ENCODE measurements at regions not wholly inside any gene's neighbourhood (a gene's known extent, or its start where the extent isn't known, plus 50 kb on each side); places are given as distances from the start of the nearest gene placed in this dataset.

DNA sequence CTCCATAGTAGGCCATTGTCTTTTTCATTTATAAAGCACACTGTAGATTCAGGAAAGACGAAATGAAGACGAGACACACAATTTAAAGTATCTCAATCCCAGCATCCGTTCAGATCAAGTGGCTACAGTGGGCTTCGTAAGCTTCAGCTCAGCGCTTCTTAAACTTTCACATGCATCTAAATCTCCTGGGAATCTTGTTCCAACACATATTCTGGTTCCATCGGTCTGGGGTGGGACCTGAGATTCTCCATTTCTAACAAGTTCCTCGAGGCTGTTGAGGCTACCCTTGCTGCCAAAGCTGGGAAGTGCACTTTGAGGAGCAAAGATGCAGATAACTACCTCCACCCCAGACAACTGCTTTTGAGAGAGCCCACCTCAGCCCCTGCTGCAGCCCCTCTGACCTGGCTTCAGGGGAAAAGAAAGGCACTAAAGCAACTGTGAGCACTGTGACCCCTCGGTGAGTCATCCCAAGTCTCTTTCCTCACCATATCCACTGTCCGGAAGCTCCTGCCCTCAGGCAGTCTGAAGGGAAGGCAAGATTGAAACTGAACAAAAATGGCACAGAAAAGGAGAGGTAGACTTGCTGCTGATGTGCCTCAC, 201.1 kb upstream of the FBXO11 start:
- Histone ChIP-seq H3K4me1 (ENCODE audit: insufficient read depth, low read length) (peaks cover 43% of the 10 kb centered on the region), H3K9me3 (ENCODE audit: low read depth, low read length) (no peaks in the 10 kb centered on the region), H3K27me3 (ENCODE audit: insufficient read depth, low read length) (no peaks in the 10 kb centered on the region), H3K4me3 (ENCODE audit: low read length) (no peak overlapping the region)

DNA sequence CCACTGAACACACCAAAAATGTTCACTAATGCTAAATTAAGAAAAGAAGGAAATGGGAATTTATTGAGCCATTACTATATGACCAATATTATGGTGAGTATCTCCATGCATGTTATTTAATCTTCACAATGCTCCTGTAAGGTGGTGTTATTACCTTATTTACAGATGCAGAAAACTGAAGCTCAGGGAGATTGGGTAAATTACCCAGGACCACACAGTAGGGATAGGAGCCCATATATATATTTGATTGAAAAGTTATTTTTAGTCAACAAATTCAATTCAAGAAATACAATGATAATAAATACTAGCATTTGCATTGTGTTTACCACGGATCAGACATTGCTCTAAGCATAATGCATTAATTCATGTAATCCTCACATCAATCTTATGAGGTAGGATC, 202.2 kb upstream of the FBXO11 start:
- no peaks in the 10 kb centered on the region for H3K9me3 ChIP-seq (ENCODE audit: low read depth, low read length)
- H3K27me3 ChIP-seq (ENCODE audit: insufficient read depth, low read length), result no peaks in the 10 kb centered on the region
- no peak overlapping the region for H3K4me3 ChIP-seq (ENCODE audit: low read length)
- peaks cover 53% of the 10 kb centered on the region for H3K4me1 ChIP-seq (ENCODE audit: insufficient read depth, low read length)

DNA sequence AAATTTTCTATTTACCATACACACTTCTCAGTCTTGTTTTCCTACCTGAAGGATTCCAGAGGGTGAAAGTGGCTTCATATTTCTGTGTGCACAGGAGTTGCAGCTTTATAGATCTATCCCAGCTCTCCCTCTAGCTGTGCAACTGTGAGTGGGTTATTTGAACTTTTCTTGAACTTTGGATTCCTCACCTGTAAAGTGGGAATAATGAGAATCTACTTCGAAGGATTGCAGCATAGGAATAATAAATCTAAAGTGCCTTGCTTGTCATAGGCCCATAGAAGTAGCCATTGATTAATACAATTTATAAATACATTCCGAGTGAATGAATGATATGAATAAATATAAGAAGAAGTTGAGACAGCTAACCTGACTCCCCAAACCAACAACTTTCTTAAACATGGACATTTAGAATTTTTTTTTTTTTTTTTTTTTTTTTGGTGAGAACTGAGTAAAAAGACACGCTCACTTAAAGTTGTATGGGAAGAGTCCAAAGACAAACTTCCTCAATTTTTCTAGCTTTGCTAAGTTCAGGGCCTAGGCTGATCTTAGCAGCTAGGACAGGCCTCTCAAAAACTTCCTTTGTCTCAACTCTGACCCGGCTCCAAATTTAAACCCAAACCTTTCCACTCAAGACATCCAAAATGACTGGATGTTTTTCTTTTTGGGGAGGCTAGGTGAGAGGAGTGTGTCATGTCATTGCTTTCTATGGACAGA, 203.3 kb upstream of the FBXO11 start:
- no peaks in the 10 kb centered on the region for H3K27me3 ChIP-seq (ENCODE audit: insufficient read depth, low read length)
- H3K4me1 ChIP-seq (ENCODE audit: insufficient read depth, low read length), result peaks cover 65% of the 10 kb centered on the region
- H3K9me3 ChIP-seq (ENCODE audit: low read depth, low read length), result no peaks in the 10 kb centered on the region
- no peak overlapping the region for H3K4me3 ChIP-seq (ENCODE audit: low read length)

DNA sequence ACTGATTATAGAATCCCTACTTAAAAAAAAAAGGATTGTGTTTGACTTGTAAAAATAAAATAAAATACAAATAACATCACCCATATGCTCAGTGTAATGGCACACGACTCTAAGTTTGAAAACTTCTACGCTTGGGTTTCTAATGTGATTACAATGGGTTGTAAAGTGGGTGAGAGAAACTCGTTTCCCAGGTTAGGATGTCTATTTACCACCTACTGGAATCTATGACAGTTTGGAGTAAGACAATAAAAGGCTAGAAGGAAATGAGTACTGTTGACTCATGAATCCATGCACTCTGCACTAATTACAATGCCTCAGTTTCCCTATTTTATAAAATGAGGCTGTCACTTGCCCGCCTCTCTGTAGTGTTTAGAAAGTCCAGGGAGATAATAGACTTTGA, 204.0 kb upstream of the FOXN2 start:
- Histone ChIP-seq H3K4me1 (ENCODE audit: insufficient read depth, low read length) (peaks cover 73% of the 10 kb centered on the region), H3K4me3 (ENCODE audit: low read length) (no peak overlapping the region), H3K27me3 (ENCODE audit: insufficient read depth, low read length) (no peaks in the 10 kb centered on the region), H3K9me3 (ENCODE audit: low read depth, low read length) (no peaks in the 10 kb centered on the region)

- H3K27me3 ChIP-seq (ENCODE audit: insufficient read depth, low read length), result no peaks in the 10 kb centered on the region
- no peaks in the 10 kb centered on the region for H3K9me3 ChIP-seq (ENCODE audit: low read depth, low read length)
- peaks cover 61% of the 10 kb centered on the region for H3K4me1 ChIP-seq (ENCODE audit: insufficient read depth, low read length)
- H3K4me3 ChIP-seq (ENCODE audit: low read length), result no peak overlapping the region
Observed at GRCh38 chr2:48112911-48113680, 201.4 kb upstream of the FOXN2 start.

GRCh38 chr2:48113767-48114166, 200.7 kb upstream of the FOXN2 start:
- no peaks in the 10 kb centered on the region for H3K27me3 ChIP-seq (ENCODE audit: insufficient read depth, low read length)
- H3K9me3 ChIP-seq (ENCODE audit: low read depth, low read length), result no peaks in the 10 kb centered on the region
- peaks cover 61% of the 10 kb centered on the region for H3K4me1 ChIP-seq (ENCODE audit: insufficient read depth, low read length)
- H3K4me3 ChIP-seq (ENCODE audit: low read length), result no peak overlapping the region

GRCh38 chr2:48114256-48114655, 200.2 kb upstream of the FOXN2 start:
- no peak overlapping the region for H3K4me3 ChIP-seq (ENCODE audit: low read length)
- H3K27me3 ChIP-seq (ENCODE audit: insufficient read depth, low read length), result no peaks in the 10 kb centered on the region
- no peaks in the 10 kb centered on the region for H3K9me3 ChIP-seq (ENCODE audit: low read depth, low read length)
- H3K4me1 ChIP-seq (ENCODE audit: insufficient read depth, low read length), result peaks cover 61% of the 10 kb centered on the region

GRCh38 chr2:48116497-48116896, 198.0 kb upstream of the FOXN2 start:
- Histone ChIP-seq H3K4me3 (ENCODE audit: low read length) (no peak overlapping the region), H3K27me3 (ENCODE audit: insufficient read depth, low read length) (no peaks in the 10 kb centered on the region), H3K9me3 (ENCODE audit: low read depth, low read length) (no peaks in the 10 kb centered on the region), H3K4me1 (ENCODE audit: insufficient read depth, low read length) (peaks cover 56% of the 10 kb centered on the region)

GRCh38 chr2:48118895-48119294, 195.6 kb upstream of the FOXN2 start:
- Histone ChIP-seq H3K4me3 (ENCODE audit: low read length) (no peak overlapping the region), H3K27me3 (ENCODE audit: insufficient read depth, low read length) (no peaks in the 10 kb centered on the region), H3K4me1 (ENCODE audit: insufficient read depth, low read length) (peaks cover 35% of the 10 kb centered on the region), H3K9me3 (ENCODE audit: low read depth, low read length) (no peaks in the 10 kb centered on the region)

DNA sequence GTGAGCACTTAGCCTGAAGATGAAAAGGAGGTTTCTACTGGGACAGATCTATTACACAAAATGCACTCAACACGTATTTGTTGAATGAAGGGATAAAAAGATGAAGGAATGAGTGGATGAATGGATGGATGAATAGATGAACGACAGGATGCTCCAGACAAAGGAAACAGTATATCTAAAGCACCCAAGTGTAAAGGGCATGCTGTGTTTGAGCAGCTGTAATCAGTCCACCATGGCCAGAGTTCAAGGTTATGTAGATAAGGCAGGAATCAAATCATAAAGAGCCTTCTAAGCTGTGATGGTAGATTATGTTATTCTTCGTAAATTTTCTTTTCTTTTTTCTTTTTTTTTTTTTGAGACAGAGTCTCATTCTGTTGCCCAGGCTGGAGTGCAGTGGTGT, 194.4 kb upstream of the FOXN2 start:
- H3K9me3 ChIP-seq (ENCODE audit: low read depth, low read length), result no peaks in the 10 kb centered on the region
- no peak overlapping the region for H3K4me3 ChIP-seq (ENCODE audit: low read length)
- H3K27me3 ChIP-seq (ENCODE audit: insufficient read depth, low read length), result no peaks in the 10 kb centered on the region
- peaks cover 23% of the 10 kb centered on the region for H3K4me1 ChIP-seq (ENCODE audit: insufficient read depth, low read length)

DNA sequence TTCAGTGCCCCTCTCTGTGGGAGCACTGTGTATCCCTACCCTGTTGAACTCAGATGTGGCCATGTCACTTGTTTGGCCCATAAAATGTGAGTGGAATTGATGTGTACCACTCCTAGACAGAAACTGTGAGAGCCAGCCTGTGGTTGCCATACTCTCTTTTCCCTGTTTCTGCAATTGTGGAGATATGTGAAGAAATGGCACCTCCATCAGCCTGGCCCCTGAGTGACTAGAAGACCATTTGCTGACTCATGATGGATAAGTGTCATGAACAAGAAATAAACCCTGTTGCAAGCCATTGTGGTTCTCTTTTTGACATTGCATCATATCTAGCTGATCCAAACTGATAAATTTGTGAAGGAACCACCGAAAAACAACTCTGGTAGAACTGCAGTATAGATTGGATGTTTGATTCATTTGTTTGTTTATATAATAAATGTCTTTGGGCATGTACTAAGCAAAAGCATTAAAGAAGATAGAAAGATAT, 193.7 kb upstream of the FOXN2 start:
- H3K4me3 ChIP-seq (ENCODE audit: low read length), result no peak overlapping the region
- H3K27me3 ChIP-seq (ENCODE audit: insufficient read depth, low read length), result no peaks in the 10 kb centered on the region
- peaks cover 23% of the 10 kb centered on the region for H3K4me1 ChIP-seq (ENCODE audit: insufficient read depth, low read length)
- no peaks in the 10 kb centered on the region for H3K9me3 ChIP-seq (ENCODE audit: low read depth, low read length)

GRCh38 chr2:48122166-48122565, 192.3 kb upstream of the FOXN2 start:
- H3K9me3 ChIP-seq (ENCODE audit: low read depth, low read length), result no peaks in the 10 kb centered on the region
- H3K4me3 ChIP-seq (ENCODE audit: low read length), result no peak overlapping the region
- H3K4me1 ChIP-seq (ENCODE audit: insufficient read depth, low read length), result peaks cover 25% of the 10 kb centered on the region
- H3K27me3 ChIP-seq (ENCODE audit: insufficient read depth, low read length), result no peaks in the 10 kb centered on the region

- Histone ChIP-seq H3K4me3 (ENCODE audit: low read length) (no peak overlapping the region), H3K9me3 (ENCODE audit: low read depth, low read length) (no peaks in the 10 kb centered on the region), H3K4me1 (ENCODE audit: insufficient read depth, low read length) (peaks cover 28% of the 10 kb centered on the region), H3K27me3 (ENCODE audit: insufficient read depth, low read length) (no peaks in the 10 kb centered on the region)
Observed at GRCh38 chr2:48124592-48124991, 189.9 kb upstream of the FOXN2 start.

- Histone ChIP-seq H3K9me3 (ENCODE audit: low read depth, low read length) (no peaks in the 10 kb centered on the region), H3K4me1 (ENCODE audit: insufficient read depth, low read length) (peaks cover 19% of the 10 kb centered on the region), H3K27me3 (ENCODE audit: insufficient read depth, low read length) (no peaks in the 10 kb centered on the region), H3K4me3 (ENCODE audit: low read length) (no peak overlapping the region)
Observed at GRCh38 chr2:48126162-48126561, 188.3 kb upstream of the FOXN2 start.

- Histone ChIP-seq H3K4me1 (ENCODE audit: insufficient read depth, low read length) (peaks cover 19% of the 10 kb centered on the region), H3K4me3 (ENCODE audit: low read length) (no peak overlapping the region), H3K9me3 (ENCODE audit: low read depth, low read length) (no peaks in the 10 kb centered on the region)
Observed at GRCh38 chr2:48127612-48128191, 186.8 kb upstream of the FOXN2 start.

More at GRCh38 chr2:48127612-48128191, 186.8 kb upstream of the FOXN2 start:
- no peaks in the 10 kb centered on the region for H3K27me3 ChIP-seq (ENCODE audit: insufficient read depth, low read length)
